ENCODE measurements at regions not wholly inside any gene's neighbourhood (a gene's known extent, or its start where the extent isn't known, plus 50 kb on each side); places are given as distances from the start of the nearest gene placed in this dataset.
A peak's percentile ranks its signal among the peaks of the same experiment; 100 is the strongest.

- intact Hi-C loops (cut with DNase I), result no loop called here
- no peaks in the 10 kb centered on the region for H3K4me1 ChIP-seq
- no peak overlapping the region for H3K4me3 ChIP-seq
- DNase-seq (ENCODE audit: low spot score in 2 of 2), result no peak
- TF ChIP-seq, protein P1, sequence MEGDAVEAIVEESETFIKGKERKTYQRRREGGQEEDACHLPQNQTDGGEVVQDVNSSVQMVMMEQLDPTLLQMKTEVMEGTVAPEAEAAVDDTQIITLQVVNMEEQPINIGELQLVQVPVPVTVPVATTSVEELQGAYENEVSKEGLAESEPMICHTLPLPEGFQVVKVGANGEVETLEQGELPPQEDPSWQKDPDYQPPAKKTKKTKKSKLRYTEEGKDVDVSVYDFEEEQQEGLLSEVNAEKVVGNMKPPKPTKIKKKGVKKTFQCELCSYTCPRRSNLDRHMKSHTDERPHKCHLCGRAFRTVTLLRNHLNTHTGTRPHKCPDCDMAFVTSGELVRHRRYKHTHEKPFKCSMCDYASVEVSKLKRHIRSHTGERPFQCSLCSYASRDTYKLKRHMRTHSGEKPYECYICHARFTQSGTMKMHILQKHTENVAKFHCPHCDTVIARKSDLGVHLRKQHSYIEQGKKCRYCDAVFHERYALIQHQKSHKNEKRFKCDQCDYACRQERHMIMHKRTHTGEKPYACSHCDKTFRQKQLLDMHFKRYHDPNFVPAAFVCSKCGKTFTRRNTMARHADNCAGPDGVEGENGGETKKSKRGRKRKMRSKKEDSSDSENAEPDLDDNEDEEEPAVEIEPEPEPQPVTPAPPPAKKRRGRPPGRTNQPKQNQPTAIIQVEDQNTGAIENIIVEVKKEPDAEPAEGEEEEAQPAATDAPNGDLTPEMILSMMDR (IDR thresholded peaks at IDR 0.05), result no peak
- H3K27ac ChIP-seq, result no peak overlapping the region
- H3K9me3 ChIP-seq, result no peaks in the 10 kb centered on the region
- H3K36me3 ChIP-seq, result no peaks in the 10 kb centered on the region
- no peaks in the 10 kb centered on the region for H3K27me3 ChIP-seq
These were observed 162.2 kb downstream of the SMAD6 start for GRCh38 chr15:66864086-66864830.

DNA sequence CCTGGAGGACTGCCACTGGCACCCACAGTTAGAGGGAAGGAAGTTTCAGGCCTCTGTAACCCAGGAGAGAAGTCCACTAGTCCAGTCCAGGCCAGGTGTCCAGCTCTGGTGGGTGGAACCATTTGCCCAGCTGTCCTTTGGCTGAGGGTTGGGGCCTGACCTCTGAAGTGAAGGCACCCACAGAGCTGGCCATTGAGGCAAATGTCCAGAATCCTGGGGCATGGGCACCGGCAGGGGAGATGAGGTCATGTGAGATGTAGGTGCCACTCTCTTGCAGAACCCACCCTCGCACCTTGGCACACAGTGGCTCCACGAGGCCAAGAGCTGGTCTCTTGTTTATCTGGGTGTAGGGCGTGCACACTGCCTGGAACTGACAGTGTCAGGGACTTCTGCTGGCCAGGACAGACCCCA lies 162.8 kb downstream of the SMAD6 start:
- Histone ChIP-seq H3K27me3 (no peaks in the 10 kb centered on the region), H3K4me1 (no peaks in the 10 kb centered on the region), H3K27ac (no peak overlapping the region), H3K9me3 (no peaks in the 10 kb centered on the region), H3K36me3 (no peaks in the 10 kb centered on the region), H3K4me3 (no peak overlapping the region)
- DNase-seq (ENCODE audit: low spot score in 2 of 2), result no peak
- TF ChIP-seq, protein P1 (IDR thresholded peaks at IDR 0.05), result no peak
- intact Hi-C loops (cut with DNase I), result no loop called here

GRCh38 chr15:66865622-66866611 lies 163.9 kb downstream of the SMAD6 start:
- Histone ChIP-seq H3K4me3 (no peak overlapping the region), H3K4me1 (no peaks in the 10 kb centered on the region), H3K27ac (no peak overlapping the region), H3K36me3 (no peaks in the 10 kb centered on the region), H3K9me3 (peaks cover 0 to 7% of the 10 kb centered on the region in 2 donors), H3K27me3 (no peaks in the 10 kb centered on the region)
- TF ChIP-seq, protein P1 (IDR thresholded peaks at IDR 0.05), result no peak
- intact Hi-C loops (cut with DNase I), result no loop called here
- peak in 1 of 2 donors; percentile 68 for DNase-seq (ENCODE audit: low spot score in 2 of 2)

DNA sequence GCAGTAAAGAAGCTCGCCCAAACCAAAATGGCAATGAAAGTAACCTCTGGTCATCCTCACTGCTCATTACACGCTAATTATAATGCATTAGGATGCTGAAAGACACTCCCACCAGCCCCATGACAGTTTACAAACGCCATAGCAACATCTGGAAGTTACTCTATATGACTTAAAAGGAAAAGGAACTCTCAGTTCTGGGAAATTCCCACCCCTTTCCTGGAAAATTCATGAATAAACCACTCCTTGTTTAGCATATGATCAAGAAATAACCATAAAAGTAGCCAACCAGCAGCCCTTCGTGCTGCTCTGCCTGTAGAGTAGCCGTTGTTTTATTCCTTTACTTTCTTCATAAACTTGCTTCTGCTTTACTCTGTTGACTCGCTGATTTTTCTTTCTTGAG lies 164.6 kb downstream of the SMAD6 start:
- Histone ChIP-seq H3K27me3 (no peaks in the 10 kb centered on the region), H3K36me3 (no peaks in the 10 kb centered on the region), H3K9me3 (peaks cover 0 to 7% of the 10 kb centered on the region in 2 donors), H3K4me3 (no peak overlapping the region), H3K27ac (no peak overlapping the region), H3K4me1 (no peaks in the 10 kb centered on the region)
- TF ChIP-seq, protein P1 (IDR thresholded peaks at IDR 0.05), result no peak
- intact Hi-C loops (cut with DNase I), result no loop called here
- DNase-seq (ENCODE audit: low spot score in 2 of 2), result no peak

GRCh38 chr15:66868918-66869317 lies 166.9 kb downstream of the SMAD6 start:
- intact Hi-C loops (cut with DNase I), result no loop called here
- DNase-seq (ENCODE audit: low spot score in 2 of 2), result no peak
- Histone ChIP-seq H3K4me3 (no peak overlapping the region), H3K4me1 (no peaks in the 10 kb centered on the region), H3K9me3 (peaks cover 0 to 7% of the 10 kb centered on the region in 2 donors), H3K36me3 (no peaks in the 10 kb centered on the region), H3K27ac (no peak overlapping the region), H3K27me3 (no peaks in the 10 kb centered on the region)
- TF ChIP-seq, protein P1 (IDR thresholded peaks at IDR 0.05), result no peak
